GM19452 (cell line): ENCODE measurements at regions not wholly inside any gene's neighbourhood (a gene's known extent, or its start where the extent isn't known, plus 50 kb on each side); places are given as distances from the start of the nearest gene placed in this dataset.
A peak's percentile ranks its signal among the peaks of the same experiment; 100 is the strongest.

ENCODE experiments used
- ATAC-seq: cut with Tn5 transposase; IDR thresholded peaks from one replicate; pipeline ENCODE4 v1.9.1; 2021; ENCODE audit not compliant: unreplicated experiment

DNA sequence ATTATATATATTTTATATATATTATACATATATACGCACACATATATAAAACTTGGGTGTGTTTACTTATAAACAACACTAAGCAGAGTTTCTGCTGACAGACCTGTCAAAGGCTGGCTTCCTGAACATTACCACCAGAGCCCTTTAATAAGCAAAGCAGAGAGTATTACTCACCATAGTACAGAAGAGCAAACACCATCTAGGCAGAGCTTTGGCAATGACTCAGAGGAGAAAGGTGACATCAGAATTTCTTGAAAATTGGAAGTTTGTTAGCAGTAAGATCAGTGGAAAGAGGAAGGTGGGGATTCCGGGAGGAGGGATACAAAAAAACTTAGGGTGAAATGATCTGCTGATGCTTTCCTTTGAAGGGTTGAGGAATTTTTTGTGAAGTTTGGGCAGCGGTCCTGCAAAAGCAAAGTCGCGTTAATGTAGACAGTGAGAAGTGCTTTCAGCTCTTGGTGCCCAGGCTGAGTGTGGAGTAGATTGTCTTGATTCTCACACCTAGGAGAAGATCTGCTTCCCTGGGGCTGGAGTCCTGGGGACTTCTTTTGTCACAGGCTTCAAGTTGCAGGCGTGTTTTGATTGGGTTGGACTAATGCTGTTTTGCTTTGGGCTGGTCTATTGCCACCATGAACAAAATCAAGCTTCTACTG lies 109.6 kb upstream of the BACH2 start:
- ATAC-seq, result no peak

DNA sequence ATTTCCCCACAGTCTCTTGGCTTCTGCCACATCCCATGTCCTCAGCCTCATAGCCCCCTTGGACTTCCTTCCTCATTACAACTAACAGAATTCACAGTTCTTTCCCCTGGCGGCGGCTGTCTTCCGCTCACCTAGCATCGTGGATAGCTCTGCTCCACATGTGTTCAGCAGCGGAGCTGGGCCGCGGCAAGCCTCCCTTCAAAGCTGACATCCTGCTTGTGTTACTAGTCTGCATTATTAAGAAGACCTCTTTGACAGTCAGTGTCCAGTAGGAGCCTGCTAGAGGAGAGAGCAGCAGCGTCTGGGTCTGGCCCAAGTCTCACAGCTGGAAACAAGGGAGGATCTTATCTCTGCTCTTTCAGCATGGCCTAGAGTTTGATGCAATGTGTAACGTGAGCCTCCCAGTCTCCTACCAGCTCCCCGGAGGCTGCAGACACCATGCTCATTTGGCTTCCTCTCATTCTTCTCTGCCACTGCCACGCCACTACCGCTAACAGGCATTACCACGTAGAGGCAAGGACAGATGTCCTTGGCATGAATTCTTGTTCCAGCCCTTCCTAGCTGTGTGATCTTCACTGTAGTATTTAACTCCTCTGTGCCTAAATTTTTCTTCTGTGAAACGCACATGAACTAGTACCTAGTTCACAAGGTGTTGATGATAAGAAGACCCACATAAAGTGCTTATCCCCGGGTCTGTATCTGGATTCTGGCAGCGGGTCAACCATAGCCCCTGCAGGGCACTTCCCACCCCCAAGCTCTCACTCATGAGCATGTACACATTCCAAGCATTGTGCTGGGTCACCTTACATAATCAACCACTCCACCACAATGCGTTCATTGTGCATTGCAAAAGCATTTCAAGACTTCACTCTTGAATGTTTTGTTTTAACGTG lies 107.1 kb upstream of the BACH2 start:
- no peak for ATAC-seq

DNA sequence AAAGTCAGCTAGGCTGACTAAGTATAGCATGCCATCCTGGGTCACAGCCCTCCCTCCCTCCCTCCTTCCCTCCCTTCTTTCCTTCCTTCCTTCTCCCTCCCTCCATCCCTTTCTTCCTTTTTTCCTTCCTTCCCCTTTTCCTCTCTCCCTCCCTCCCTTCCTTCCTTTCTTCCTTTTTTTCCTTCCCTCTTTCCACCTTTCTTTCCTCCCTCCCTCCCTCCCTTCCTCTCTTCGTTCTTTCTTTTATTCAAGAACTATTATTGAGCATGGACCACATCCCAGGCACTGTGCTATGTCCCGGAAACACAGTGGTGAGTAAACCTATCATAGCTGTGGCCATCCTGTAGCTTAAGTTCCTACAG lies 106.2 kb upstream of the BACH2 start:
- no peak for ATAC-seq

DNA sequence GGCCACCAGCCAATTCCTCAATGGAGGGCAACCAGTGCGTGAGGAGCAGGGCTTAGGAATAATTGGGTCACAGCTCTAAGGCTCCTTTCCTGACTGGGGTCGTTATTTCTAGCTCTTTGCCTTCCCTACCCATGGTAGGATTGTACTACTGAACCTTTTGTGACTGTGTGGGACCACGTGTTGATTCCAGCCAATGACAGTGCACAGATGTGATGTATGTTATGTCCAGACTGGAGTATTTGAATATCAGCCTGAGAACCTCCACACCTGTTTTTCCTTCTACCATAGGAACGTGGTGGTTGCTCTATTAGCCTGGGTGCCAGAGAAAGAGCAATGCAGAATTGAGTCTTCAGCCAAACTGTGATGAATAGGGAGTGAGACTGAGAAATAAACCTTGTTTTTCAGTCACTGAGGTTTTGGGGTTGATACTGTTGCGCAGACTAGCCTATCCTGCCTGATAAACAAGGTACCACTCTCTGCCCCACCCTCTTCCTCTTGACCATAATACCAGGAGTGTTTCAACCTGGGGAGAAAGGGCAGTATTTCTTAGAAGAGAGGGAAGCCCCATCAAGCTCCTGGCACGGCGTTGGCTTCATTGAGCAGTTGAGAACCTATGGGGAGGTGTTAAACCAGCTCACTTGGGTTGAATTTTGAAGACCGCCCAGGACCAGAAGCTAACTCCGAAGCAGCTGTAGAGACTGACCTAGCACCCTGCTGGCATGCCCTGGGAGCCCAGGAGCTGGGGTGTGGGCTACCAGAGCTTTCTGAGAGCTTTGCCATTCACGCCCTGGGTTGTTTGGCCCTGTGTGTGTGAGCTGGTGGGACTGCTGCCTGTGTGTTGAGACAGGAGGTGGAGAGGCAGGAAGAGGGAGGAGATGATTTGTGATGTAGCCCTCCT lies 105.5 kb upstream of the BACH2 start:
- no peak for ATAC-seq

DNA sequence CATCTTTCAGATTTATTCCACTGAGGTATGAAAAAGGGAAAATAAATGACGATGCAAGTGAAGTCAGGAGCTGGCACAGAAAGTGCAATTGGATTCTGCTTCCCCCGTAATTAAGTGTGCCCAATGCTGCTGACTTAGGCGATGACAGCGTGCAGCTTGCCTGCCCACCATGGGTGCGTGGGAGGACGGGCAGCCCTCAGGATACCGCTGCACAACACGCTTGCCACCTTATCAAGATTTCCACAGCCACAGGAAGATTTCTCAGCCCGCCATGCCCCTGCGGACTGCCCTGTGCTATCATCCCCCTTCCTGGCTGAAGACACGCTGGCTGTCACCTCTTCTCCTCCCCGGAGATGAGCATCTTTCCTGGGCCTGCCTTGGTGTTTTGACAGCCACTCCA lies 103.3 kb upstream of the BACH2 start:
- no peak for ATAC-seq

DNA sequence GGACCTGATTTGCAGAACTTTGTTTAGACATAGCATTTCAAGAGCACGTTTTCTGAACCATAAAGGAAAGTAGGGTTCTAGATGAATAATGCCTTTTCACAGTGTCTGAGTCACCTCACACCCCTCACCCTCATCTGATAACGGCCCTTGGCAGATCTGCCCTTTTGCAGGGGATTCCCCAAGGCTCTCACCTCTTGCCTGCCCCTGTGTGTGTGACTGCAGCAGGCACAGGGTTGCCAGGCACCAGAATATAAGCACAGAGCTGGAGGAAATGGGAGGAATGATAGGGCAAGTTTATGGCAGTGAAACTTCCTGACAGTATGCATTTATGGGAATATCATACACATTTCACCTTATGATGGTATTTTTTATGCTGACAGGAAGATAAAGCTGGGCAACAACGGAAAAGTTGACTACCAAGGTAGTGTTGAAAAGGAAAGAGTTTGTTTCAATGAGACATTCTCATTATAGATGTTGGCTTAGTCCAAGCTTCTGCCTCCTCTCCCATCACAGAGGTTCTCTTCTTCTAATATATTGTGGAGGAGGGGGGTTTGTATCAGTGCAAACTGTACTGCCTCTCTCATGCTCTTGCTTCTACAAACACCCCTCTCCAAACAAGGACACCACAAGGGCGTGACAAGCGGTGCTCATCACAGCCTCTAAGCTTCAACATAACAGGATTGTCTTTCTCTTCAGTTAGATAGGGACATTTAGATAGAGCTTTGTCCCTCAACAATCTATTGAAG lies 101.5 kb upstream of the BACH2 start:
- ATAC-seq, result peak; percentile 67

DNA sequence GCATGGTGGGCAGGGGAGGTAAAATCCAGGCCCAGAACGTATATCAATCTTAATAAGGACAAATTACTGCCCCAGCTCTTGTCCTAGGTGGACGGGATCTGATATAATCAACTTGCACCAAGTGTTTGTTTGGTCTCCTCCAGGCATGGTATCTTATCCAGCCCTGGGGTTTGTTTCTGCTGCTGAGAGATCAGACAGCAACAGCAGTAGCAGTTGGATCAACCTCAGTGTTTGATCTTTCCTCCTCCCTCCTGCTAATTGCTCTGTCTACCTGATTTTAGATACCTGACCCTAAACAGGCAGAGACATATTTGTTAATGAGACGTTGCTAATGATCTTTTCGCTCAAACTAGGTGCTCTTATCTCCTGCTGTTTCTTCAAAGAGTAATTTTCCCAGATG lies 100.4 kb upstream of the BACH2 start:
- ATAC-seq, result no peak

DNA sequence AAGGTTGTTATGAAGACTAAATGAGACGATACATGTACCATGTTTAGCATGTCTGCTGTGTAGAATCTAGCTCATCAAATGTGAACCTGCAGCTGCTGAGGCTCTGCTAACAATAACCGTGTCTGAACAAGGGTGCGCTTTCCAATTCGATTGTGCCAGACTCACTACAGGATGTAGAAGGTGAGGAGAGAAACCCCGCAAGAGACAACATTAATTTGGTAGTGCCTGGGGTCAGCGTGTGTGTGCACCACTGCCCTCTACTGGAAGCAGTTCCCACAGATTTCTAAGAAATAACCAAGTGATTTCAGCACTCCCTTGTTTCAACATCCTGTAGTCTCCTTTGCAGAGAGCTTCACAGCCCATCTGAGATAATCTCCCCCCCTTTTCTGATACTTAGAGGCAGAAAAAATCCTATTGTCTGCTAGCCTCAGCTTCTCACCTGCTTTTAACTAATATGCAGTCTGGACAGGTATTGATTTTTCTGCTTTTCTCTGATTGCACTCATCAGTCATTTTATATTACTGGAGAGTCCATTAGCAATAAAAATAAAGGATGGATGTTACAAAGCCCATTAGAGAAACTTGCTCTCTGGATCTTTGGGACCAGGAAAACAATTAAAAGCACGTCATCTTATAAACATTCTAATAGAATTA lies 96.7 kb upstream of the BACH2 start:
- peak; percentile 60 for ATAC-seq

DNA sequence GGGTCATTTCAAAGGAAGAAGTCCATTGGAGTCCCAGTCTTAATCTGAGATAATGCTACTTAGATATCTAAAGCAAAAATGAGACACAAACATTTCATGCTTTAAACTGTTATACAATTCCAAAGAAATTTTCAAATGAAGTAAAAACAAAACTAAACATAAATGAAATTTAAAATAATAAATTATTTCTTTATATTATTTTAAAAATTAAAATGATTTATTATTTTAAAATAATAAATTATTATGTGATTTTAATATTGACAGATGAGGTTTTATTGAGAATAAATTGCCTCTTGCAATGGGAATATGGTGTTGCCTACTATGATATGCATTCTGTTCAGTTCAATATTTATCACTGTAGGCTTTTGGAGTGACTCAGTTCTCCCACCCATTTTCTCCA lies 93.7 kb upstream of the BACH2 start:
- ATAC-seq, result no peak

DNA sequence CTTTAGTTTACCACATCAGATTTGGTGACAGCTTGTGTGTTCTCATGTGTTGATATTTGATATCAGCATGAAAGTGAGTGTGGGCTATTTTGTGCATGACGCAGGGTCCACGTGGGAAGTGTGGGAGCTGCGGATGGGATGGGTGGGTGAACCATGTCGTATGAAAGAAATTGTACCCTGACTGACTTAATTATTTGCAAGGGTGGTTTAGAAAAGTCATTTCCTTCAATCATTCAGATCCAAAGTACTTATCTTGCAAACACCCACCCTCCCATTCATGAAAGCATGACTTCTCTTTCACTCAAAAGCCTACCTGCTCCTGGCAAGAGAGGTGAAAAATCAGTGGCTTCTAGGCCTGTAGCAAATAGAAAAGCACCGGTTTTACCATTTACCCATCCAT lies 91.8 kb upstream of the BACH2 start:
- no peak for ATAC-seq

DNA sequence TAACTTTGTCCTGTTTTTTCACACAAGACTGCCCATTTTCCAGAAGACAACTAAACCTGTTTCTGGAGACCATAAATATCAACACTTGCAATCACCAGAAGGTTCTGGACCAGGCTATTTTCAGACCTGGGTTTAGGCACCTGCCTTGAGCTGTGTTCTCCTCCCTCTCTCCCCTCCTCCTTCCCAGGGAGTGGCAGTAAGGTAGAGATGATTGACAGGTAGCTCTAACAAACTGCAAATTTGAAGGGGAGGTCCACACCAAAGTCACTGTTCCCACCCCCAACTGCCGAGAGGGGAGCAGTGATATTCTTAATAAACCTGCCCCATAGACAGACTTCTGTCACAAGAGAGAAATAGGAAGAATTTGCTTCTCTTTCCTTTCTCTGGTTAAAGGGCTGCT lies 91.2 kb upstream of the BACH2 start:
- no peak for ATAC-seq

DNA sequence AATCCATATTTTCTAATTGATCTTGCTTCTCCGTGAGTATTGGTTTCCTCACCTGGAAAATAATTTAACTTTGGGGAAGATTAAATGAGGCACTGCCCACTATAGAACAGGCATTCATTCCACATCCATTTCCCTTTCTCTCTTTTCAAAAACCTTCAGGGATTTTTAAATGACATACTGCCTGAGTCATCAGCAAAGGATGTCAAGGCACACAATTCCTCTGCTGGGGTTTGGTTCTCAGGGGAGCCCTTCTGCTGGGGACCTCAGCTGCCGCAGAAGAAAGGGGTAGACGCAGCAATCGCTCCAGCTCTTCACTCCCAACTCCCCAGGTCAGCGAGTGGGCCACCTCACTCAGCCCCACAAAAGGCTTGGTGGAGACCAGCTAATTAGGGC lies 90.7 kb upstream of the BACH2 start:
- ATAC-seq, result no peak

DNA sequence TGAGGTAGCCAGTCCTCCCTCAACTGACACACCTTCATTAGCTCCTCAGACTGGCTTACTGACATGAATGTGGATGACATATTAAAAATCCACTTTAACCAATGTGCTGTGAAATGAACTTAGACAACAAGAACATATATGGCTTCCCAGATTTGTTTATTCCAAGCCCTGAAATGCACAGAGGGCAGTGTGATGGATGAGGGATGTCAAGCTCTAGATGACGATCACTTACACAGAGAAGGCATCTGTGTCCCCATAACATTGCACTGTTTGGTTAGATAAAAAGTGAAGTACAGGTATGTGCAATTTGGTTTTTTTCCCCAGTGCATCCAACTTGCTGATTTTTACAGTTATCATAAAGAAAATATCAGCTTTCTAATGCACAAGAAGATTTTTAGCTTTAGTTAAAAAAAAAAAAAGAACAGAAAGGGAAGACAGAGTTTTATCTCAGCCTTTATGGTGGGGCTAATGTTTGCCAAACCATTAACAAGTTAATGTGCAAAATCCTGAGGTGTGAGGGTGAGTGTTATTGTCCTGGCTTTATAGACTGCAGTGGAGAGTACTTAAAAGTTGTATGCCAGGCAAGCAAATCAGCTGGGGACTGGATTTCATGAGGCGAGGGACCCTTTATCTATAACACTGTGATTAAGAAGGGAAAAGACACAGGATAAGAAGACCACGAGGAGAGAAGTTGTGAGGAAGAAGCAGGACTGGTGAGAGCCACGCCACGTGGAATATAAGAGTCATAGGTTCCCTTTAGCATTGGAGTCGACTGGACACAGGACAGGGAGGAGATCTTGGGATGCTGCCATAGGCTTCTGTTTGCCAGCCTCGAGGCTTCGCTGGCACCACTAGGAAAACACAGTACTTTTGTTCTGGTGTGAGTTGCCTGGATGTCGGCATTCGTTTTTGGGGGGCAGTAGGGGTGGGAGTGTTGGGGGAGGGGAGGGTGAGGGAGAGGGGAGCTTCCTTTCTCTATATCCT lies 90.0 kb upstream of the BACH2 start:
- ATAC-seq, result no peak

DNA sequence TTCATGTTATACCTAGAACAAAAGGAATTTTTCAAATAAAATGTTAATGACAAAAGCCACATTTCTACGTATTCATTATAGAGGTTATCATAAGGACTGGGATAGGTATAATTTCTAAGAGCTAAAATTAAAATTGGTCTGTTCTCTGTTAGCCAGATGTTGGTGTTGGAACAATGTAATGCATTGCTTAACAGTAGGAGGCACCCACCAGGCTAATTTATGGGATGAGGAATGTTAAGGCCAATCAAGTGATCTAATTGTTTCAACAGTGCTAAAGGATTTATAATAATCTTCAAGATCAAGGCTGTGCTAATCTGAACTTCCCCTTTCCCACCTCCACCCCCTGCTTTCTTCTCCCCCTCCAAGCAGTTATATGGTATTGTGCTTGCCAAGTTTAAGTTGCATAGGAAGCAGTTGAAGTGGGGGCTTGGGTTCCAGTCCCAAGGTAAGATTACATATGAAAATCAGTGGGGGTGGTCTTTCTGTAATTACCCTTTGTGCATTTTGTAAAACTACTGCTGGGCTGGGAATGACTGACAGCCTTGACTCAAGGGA lies 89.2 kb upstream of the BACH2 start:
- no peak for ATAC-seq

DNA sequence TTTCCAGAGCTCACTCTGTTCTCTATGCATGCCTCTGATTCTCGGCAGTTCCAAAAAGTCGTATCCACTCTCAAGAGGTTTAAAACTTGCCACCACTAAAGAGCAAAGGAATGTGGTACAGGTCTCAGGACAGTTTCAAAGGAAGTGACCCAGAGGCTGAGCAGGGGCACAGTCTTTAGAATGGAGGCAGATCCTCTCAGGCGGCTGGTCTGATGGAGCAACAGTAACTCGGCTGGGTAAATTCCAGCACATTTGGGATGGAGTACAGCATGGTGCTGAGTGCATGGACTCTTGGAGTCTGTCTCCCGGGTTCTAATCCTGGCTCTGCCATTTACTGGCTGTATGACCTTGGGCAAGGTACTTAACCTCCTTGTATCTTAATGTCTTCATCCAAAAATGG lies 88.1 kb upstream of the BACH2 start:
- no peak for ATAC-seq

DNA sequence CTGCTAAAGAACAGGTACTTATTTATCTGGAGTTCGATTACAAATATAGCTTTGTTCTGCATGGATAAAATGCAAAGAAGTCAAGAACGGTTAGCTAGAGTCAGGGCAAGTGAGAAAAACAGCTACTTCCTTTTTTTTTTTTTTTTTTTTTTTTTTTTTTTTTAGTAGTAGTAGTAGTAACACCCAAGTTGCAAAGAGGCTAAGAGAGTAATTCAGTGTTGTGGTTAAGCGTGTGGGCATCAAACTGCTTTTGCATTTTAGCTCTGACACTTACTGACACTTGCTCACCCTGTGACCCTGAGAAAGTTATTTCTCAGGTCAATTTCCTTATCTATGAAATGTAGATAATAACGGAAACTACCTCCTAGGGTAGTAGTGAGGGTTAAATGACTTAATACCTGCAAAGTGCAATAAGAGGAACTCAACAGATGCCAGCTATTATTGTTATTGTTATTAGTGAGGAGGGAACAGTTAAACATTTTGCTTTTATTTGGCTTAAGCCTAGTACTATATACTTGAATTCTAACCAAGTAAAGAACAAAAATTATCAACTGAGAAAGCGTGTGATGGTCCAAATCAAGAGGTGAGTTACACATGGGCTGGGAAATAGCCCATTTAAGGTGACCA lies 86.7 kb upstream of the BACH2 start:
- peak; percentile 82 for ATAC-seq

DNA sequence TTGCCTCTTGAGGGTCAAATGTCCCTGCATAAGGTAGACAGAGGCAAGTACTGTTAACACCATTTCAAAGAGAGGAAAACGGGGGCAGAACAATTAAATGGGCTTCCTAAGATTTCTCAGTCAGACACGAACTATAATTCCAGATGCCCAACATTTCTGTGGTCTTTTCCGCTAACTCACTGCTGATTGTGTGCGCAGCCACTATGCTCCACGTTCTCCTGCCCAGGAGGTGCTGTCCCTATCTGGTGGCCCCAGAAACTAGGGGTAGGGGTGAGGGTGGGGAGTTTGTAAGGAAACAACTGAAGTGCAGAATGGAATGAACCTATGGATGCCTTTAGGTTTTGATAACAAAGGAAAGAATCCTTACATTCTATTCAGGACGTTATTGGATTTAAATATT lies 86.1 kb upstream of the BACH2 start:
- no peak for ATAC-seq

DNA sequence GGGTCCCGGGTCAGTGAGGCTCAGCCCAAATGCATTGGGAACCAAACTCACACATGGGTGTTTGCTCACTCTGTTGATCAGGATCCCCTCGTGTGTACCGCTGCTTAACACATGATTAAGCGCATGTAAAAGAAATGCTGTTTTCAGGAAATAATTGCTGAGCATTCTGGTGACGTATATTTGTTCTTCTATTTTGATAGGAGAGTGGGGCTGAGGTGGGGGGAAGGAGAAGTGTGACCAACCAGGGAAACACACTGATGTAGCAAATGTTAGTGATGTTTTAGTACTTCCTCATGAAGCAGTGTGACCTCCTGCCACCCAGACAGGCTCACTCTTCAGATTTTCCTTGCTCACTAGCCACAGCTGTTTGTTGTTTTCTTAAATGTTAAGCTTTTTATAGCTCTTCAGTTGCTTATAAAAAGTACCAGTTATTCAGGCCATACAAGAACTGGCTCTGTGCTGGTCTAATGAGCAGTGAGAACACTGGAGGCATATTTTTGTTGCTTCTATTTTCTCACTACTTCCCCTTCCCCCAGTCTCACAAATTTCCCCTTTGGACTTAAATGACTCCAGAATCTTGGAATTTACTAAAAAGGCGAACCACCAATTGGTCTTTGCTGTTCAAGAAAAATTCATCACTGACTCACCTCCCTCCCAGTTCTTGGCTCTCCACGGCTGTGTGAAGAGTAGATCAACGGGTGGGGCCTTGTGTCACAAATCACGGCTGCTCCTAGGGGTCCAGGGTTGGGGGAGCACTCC lies 79.2 kb upstream of the BACH2 start:
- no peak for ATAC-seq
